GM18508 (cell line): ENCODE measurements at regions not wholly inside any gene's neighbourhood (a gene's known extent, or its start where the extent isn't known, plus 50 kb on each side); places are given as distances from the start of the nearest gene placed in this dataset.
"Not testable (repeated sequence)": the region's sequence is repeated elsewhere in the genome, so short reads cannot be mapped to it uniquely, and the experiment has no call there.

Experiments used
- ATAC-seq: cut with Tn5 transposase; IDR thresholded peaks from one replicate; pipeline ENCODE4 v1.9.1; 2021; ENCODE audit warnings: moderate number of reproducible peaks; ENCODE audit not compliant: insufficient read depth, unreplicated experiment

GRCh38 chr12:67524861-67525616 lies 123.5 kb upstream of the DYRK2 start:
- no peak for ATAC-seq

- no peak for ATAC-seq
These were observed 123.0 kb upstream of the DYRK2 start for GRCh38 chr12:67525617-67525884.

GRCh38 chr12:67526129-67526528 lies 122.4 kb upstream of the DYRK2 start:
- ATAC-seq: no peak

- ATAC-seq: no peak
These were observed 117.5 kb upstream of the DYRK2 start for GRCh38 chr12:67531051-67531450.

- no peak for ATAC-seq
These were observed 117.0 kb upstream of the DYRK2 start for GRCh38 chr12:67531501-67531900.

- no peak for ATAC-seq
These were observed 115.4 kb upstream of the DYRK2 start for GRCh38 chr12:67533159-67533558.

- ATAC-seq: no peak
These were observed 114.5 kb upstream of the DYRK2 start for GRCh38 chr12:67534046-67534445.

GRCh38 chr12:67534681-67535080 lies 113.9 kb upstream of the DYRK2 start:
- ATAC-seq: no peak

GRCh38 chr12:67535176-67535575 lies 113.4 kb upstream of the DYRK2 start:
- ATAC-seq: no peak

GRCh38 chr12:67535971-67536370 lies 112.6 kb upstream of the DYRK2 start:
- no peak for ATAC-seq

GRCh38 chr12:67539329-67539728 lies 109.2 kb upstream of the DYRK2 start:
- no peak for ATAC-seq

- ATAC-seq: no peak
These were observed 108.6 kb upstream of the DYRK2 start for GRCh38 chr12:67539946-67540345.

GRCh38 chr12:67540920-67541624 lies 107.5 kb upstream of the DYRK2 start:
- no peak for ATAC-seq

- no peak for ATAC-seq
These were observed 106.9 kb upstream of the DYRK2 start for GRCh38 chr12:67541625-67541991.

GRCh38 chr12:67543021-67543770 lies 105.3 kb upstream of the DYRK2 start:
- ATAC-seq: no peak

- ATAC-seq: no peak
These were observed 103.2 kb upstream of the DYRK2 start for GRCh38 chr12:67545298-67545697.

GRCh38 chr12:67546746-67547145 lies 101.8 kb upstream of the DYRK2 start:
- ATAC-seq: no peak

GRCh38 chr12:67555075-67555717 lies 93.3 kb upstream of the DYRK2 start:
- ATAC-seq: not testable (repeated sequence)

- ATAC-seq: no peak
These were observed 89.8 kb upstream of the DYRK2 start for GRCh38 chr12:67558775-67559174.

- no peak for ATAC-seq
These were observed 88.8 kb upstream of the DYRK2 start for GRCh38 chr12:67559751-67560150.
